ENCODE measurements at regions not wholly inside any gene's neighbourhood (a gene's known extent, or its start where the extent isn't known, plus 50 kb on each side); places are given as distances from the start of the nearest gene placed in this dataset.

DNA sequence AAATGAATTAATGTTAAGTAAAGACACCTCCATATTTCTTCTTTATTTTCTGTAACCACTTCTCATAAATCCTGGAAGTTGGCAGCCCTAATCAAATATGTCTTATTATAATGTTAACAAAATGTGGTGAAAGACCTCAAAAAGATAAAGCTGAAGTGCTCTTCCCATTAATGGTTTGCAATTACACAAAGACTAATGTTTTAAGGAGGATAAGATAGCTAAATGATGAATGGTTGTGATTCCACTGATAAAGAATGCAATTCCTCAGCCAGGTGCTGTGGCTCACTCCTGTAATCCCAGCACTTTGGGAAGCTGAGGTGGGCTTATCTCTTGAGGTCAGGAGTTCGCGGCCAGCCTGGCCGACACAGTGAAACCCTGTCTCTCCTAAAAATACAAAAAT, 125.8 kb upstream of the SNX2 start:
- no peak overlapping the region for H2AFZ ChIP-seq (ENCODE audit: low read length)
- ATAC-seq (no peak), DNase-seq (ENCODE audit: low spot score) (no peak), FAIRE-seq (no peak)
- H3K4me1 ChIP-seq (ENCODE audit: insufficient read depth, low read length), result no peaks in the 10 kb centered on the region
- no peaks in the 10 kb centered on the region for H3K79me2 ChIP-seq (ENCODE audit: insufficient read depth, low read length)
- H3K4me2 ChIP-seq (ENCODE audit: low read depth, low read length), result no peak overlapping the region
- no peak overlapping the region for H3K9ac ChIP-seq (ENCODE audit: insufficient read depth, low read depth, low read length)
- intact Hi-C loops (cut with micrococcal nuclease; ENCODE audit: unreplicated experiment), result no loop called here
- H3K4me3 ChIP-seq (replicated peaks in 1 of 3; ENCODE audit: insufficient read depth in 1 of 3, low read depth in 2 of 3, low read length in 3 of 3), result no peak overlapping the region
- in situ Hi-C loops (cut with HindIII; ENCODE audit: extremely low pct_ligation_motif_present, low pct_unique_long_range_greater_than_20kb), result no loop called here
- ChIA-PET CTCF (ENCODE audit: low intra/inter-chr PET ratio, low total read pairs) (no interaction called here), POLR2A (no interaction called here)
- 18% methylated on average over 3 of the region's 3 CpGs for WGBS (ENCODE audit: low lambda C conversion rate)
- no peaks in the 10 kb centered on the region for H3K27me3 ChIP-seq (ENCODE audit: control insufficient read depth in 1 of 2, insufficient read depth in 2 of 2, low read length in 2 of 2)
- H3K36me3 ChIP-seq (replicated peaks in 1 of 2; ENCODE audit: control insufficient read depth in 1 of 2, insufficient read depth in 2 of 2, low read length in 2 of 2), result no peaks in the 10 kb centered on the region
- BruUV-seq (replicated peaks), result no TSS peak
- no peak overlapping the region for H3K27ac ChIP-seq (ENCODE audit: extremely low read length, insufficient read depth, low read length)
- no peaks in the 10 kb centered on the region for H4K20me1 ChIP-seq (ENCODE audit: insufficient read depth, low read length)
- no peaks in the 10 kb centered on the region for H3K9me3 ChIP-seq (ENCODE audit: low read length)
- TF ChIP-seq, protein P1, sequence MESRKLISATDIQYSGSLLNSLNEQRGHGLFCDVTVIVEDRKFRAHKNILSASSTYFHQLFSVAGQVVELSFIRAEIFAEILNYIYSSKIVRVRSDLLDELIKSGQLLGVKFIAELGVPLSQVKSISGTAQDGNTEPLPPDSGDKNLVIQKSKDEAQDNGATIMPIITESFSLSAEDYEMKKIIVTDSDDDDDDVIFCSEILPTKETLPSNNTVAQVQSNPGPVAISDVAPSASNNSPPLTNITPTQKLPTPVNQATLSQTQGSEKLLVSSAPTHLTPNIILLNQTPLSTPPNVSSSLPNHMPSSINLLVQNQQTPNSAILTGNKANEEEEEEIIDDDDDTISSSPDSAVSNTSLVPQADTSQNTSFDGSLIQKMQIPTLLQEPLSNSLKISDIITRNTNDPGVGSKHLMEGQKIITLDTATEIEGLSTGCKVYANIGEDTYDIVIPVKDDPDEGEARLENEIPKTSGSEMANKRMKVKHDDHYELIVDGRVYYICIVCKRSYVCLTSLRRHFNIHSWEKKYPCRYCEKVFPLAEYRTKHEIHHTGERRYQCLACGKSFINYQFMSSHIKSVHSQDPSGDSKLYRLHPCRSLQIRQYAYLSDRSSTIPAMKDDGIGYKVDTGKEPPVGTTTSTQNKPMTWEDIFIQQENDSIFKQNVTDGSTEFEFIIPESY (CRISPR knock-in tag; IDR thresholded peaks at IDR 0.05), result no peak
- TF ChIP-seq ZZZ3 (CRISPR knock-in tag; IDR thresholded peaks at IDR 0.05; ENCODE audit: borderline replicate concordance), result no peak
- no peak for TF ChIP-seq ZNF24 (IDR thresholded peaks at IDR 0.05)
- TF ChIP-seq ZMAT3 (CRISPR knock-in tag; conservative IDR thresholded peaks at IDR 0.05), result no peak
- TF ChIP-seq SP4 (CRISPR knock-in tag; IDR thresholded peaks at IDR 0.05), result no peak
- TF ChIP-seq ZNF607 (CRISPR knock-in tag; IDR thresholded peaks at IDR 0.05; ENCODE audit: borderline replicate concordance), result no peak
- TF ChIP-seq GPN1 (CRISPR knock-in tag; IDR thresholded peaks at IDR 0.05; ENCODE audit: borderline replicate concordance), result no peak
- TF ChIP-seq IKZF1 (IDR thresholded peaks at IDR 0.05), result no peak
- TF ChIP-seq ZNF883 (CRISPR knock-in tag; IDR thresholded peaks at IDR 0.05; ENCODE audit: not compliant biosample characterization), result no peak
- TF ChIP-seq KMT2B (CRISPR knock-in tag; IDR thresholded peaks at IDR 0.05), result no peak
- TF ChIP-seq ZNF160 (CRISPR knock-in tag; IDR thresholded peaks at IDR 0.05), result no peak
- TF ChIP-seq, protein P2, sequence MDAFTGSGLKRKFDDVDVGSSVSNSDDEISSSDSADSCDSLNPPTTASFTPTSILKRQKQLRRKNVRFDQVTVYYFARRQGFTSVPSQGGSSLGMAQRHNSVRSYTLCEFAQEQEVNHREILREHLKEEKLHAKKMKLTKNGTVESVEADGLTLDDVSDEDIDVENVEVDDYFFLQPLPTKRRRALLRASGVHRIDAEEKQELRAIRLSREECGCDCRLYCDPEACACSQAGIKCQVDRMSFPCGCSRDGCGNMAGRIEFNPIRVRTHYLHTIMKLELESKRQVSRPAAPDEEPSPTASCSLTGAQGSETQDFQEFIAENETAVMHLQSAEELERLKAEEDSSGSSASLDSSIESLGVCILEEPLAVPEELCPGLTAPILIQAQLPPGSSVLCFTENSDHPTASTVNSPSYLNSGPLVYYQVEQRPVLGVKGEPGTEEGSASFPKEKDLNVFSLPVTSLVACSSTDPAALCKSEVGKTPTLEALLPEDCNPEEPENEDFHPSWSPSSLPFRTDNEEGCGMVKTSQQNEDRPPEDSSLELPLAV (CRISPR knock-in tag; conservative IDR thresholded peaks at IDR 0.05; ENCODE audit: low read depth), result no peak
- no peak for TF ChIP-seq ZNF720 (CRISPR knock-in tag; IDR thresholded peaks at IDR 0.05)
- no peak for TF ChIP-seq ZMYM3 (CRISPR knock-in tag; IDR thresholded peaks at IDR 0.05)
- no peak for TF ChIP-seq ZNF326 (CRISPR knock-in tag; IDR thresholded peaks at IDR 0.05; ENCODE audit: borderline replicate concordance)
- TF ChIP-seq ZC3H4 (CRISPR knock-in tag; IDR thresholded peaks at IDR 0.05; ENCODE audit: borderline replicate concordance), result no peak
